Upper lobe of right lung (tissue), 1 donor: ENCODE measurements at regions not wholly inside any gene's neighbourhood (a gene's known extent, or its start where the extent isn't known, plus 50 kb on each side); places are given as distances from the start of the nearest gene placed in this dataset.

Experiments
- ATAC-seq: fragments of 200-7000 bp; cut with Tn5 transposase; one replicate; pipeline ENCODE4 v1.9.1; 2020; ENCODE audit warnings: mild to moderate bottlenecking, moderate library complexity
- DNase-seq: peaks from one replicate; pipeline ENCODE4 v3.0.0-alpha.2; 2020
- H3K27ac ChIP-seq: fragments of 200-600 bp; one replicate; pipeline ENCODE4 v1.8.0; 2022
- H3K27me3 ChIP-seq: fragments of 200-600 bp; one replicate; pipeline ENCODE4 v1.8.0; 2022; ENCODE audit warnings: mild to moderate bottlenecking
- H3K36me3 ChIP-seq: fragments of 200-600 bp; one replicate; pipeline ENCODE4 v1.8.0; 2022
- H3K4me1 ChIP-seq: fragments of 200-600 bp; one replicate; pipeline ENCODE4 v1.8.0; 2022
- H3K4me3 ChIP-seq: fragments of 200-600 bp; one replicate; pipeline ENCODE4 v1.8.0; 2022; ENCODE audit warnings: mild to moderate bottlenecking
- H3K9me3 ChIP-seq: fragments of 200-600 bp; one replicate; pipeline ENCODE4 v1.8.0; 2022
- CTCF ChIP-seq: fragments of 200-600 bp; IDR thresholded peaks from one replicate; pipeline ENCODE4 v1.8.0; 2022; ENCODE audit warnings: antibody characterized with exemption
- intact Hi-C: fragments of 100-400 bp; cut with DNase I; formaldehyde crosslinking; loops from one replicate; pipeline ENCODE4 v1.11.0; 2022
- donor health status: DM: no; HTN: yes; CAD: no; lungs with severe emphysema.

- H3K27ac ChIP-seq, result no peak overlapping the region
These were observed 491.5 kb upstream of the TGFBR2 start for GRCh38 chr3:30114918-30115317.

DNA sequence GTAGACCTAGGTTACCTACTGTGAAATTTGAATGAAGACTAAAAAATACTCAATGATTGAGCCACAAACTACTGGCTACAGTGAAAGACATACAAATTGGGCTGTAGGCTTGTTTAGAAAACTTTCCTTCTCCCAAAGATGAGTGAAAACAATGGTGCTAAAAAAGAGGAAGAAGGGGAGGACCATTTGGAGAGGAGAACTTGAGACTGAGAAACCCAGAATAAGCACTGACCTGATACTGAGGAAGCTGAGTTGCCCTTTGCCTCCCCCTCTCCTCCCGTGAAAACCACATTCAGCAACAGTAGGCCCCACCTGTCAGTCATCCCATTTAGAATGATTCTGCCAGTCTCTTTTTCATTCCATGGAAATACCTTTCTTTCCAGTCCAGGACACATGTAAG lies 484.0 kb upstream of the TGFBR2 start:
- ATAC-seq (no peak), DNase-seq (no peak)
- intact Hi-C loops, result no loop called here
- no peaks in the 10 kb centered on the region for H3K4me1 ChIP-seq
- no peak overlapping the region for H3K27ac ChIP-seq
- H3K36me3 ChIP-seq, result no peaks in the 10 kb centered on the region
- no peak overlapping the region for H3K4me3 ChIP-seq
- no peaks in the 10 kb centered on the region for H3K9me3 ChIP-seq
- no peaks in the 10 kb centered on the region for H3K27me3 ChIP-seq
- no peak for TF ChIP-seq CTCF

More at GRCh38 chr3:30114918-30115317, 491.5 kb upstream of the TGFBR2 start:
- no peaks in the 10 kb centered on the region for H3K27me3 ChIP-seq
- no peaks in the 10 kb centered on the region for H3K4me1 ChIP-seq
- H3K9me3 ChIP-seq, result no peaks in the 10 kb centered on the region
- no peak overlapping the region for H3K4me3 ChIP-seq
- no peak for TF ChIP-seq CTCF
- ATAC-seq, result no peak
- intact Hi-C loops, result loop anchor here (10.0 kb wide), 1 partner anchor 580 kb away; no protein-coding TSS in a partner anchor
- no peak for DNase-seq
- H3K36me3 ChIP-seq, result no peaks in the 10 kb centered on the region

DNA sequence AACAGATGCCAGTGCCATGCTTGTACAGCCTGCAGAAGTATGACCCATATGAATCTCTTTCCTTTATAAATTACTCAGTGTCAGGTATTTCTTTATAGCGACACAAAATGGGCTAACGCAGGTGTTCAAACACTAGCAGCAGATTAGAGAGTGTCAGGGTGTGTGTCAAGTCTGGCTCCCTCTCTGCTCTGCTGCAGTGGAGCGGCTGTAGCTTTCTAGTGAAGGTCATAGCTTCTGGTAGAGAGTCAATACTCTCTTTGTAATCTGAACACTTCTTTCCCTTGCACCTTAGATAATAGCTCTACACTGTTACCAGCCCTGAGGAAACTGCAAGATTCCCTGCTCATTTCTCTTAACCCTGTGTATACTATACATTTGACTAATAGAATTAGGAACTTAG lies 483.2 kb upstream of the TGFBR2 start:
- H3K4me3 ChIP-seq, result no peak overlapping the region
- H3K36me3 ChIP-seq, result no peaks in the 10 kb centered on the region
- no peaks in the 10 kb centered on the region for H3K27me3 ChIP-seq
- no peaks in the 10 kb centered on the region for H3K9me3 ChIP-seq
- intact Hi-C loops, result no loop called here
- no peaks in the 10 kb centered on the region for H3K4me1 ChIP-seq
- ATAC-seq (no peak), DNase-seq (no peak)
- no peak overlapping the region for H3K27ac ChIP-seq
- no peak for TF ChIP-seq CTCF

DNA sequence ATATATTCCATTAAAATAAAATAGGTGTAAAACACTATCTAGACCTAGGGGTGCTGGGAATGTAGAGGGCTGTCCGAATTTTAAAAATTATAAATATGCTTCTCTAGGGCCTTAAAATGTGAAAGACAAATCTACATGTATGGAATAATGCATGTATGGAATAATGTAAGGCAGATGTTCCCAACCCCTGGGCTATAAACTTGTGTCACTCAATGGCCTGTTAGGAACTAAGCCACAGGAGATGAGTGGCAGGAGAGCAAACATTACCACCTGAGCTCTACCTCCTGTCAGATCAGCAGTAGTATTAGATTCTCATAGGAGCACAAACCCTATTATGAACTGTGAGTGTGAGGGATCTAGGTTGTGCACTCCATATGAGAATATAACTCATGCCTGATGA lies 482.6 kb upstream of the TGFBR2 start:
- Histone ChIP-seq H3K27ac (no peak overlapping the region), H3K4me3 (no peak overlapping the region), H3K27me3 (no peaks in the 10 kb centered on the region), H3K9me3 (no peaks in the 10 kb centered on the region), H3K4me1 (no peaks in the 10 kb centered on the region), H3K36me3 (no peaks in the 10 kb centered on the region)
- ATAC-seq, result no peak
- TF ChIP-seq CTCF, result no peak
- DNase-seq, result no peak
- intact Hi-C loops, result no loop called here

DNA sequence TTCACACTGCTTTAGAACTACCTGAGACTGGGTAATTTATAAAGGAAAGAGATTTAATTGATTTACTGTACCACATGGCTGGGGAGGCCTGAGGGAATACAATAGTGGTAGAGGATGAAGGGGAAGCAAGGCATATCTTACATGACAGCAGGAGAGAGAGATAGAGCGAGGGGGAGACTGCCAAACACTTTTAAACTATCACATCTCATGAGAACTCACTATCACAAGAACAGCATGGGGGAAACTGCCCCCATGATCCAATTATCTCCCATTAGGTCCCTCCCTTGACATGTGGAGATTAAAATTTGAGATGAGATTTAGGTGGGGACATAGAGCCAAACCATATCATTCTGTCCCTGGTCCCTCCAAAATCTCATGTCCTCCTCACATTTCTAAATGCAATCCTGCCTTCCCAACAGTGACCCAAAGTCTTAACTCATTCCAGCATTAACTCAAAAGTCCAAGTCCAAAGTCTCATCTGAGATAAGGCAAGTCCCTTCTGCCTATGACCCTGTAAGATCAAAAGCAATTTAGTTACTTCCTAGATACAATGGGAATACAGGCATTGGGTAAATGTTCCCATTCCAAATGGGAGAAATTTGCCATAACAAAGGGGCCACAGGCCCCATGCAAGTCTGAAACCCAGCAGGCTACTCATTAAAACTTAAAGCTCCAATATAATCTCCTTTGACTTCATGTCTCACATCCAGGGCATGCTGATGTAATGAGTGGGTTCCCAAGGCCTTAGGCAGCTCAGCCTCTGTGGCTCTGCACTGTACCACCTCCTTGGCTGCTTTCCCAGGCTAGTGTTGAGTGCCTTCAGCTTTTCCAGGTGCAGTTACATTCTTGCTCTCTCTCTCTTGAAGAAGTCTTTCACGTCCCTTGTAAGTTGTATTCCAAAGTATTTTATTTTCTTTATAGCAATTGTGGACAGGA lies 481.7 kb upstream of the TGFBR2 start:
- peak; percentile 81 for ATAC-seq
- no peaks in the 10 kb centered on the region for H3K4me1 ChIP-seq
- TF ChIP-seq CTCF, result no peak
- no peak overlapping the region for H3K4me3 ChIP-seq
- H3K27me3 ChIP-seq, result no peaks in the 10 kb centered on the region
- intact Hi-C loops, result no loop called here
- no peak for DNase-seq
- no peaks in the 10 kb centered on the region for H3K9me3 ChIP-seq
- no peak overlapping the region for H3K27ac ChIP-seq
- no peaks in the 10 kb centered on the region for H3K36me3 ChIP-seq
